ENCODE measurements at regions not wholly inside any gene's neighbourhood (a gene's known extent, or its start where the extent isn't known, plus 50 kb on each side); places are given as distances from the start of the nearest gene placed in this dataset.

DNA sequence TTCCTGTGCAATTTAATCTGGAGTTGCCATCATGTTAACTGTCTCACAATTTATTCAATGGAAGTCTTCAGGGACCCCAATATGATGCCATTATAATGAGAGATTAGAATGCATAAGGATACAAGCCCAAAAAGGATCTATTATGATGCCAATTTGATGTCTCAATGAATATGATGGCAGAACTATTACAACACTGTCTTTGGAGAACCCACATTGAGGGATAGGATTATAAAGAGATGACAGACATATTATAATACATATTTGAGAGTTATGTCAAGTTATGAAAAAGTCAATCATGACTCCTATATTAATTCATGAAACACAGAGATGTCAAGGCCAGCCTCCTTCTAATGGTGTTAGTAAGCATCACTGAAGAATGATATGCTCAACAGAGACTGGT lies 1358.4 kb downstream of the PCDH19 start:
- intact Hi-C loops (cut with micrococcal nuclease): no loop called here
- H3K4me1 ChIP-seq (ENCODE audit: control insufficient read depth in 1 of 2, insufficient read depth in 2 of 2, low read length in 2 of 2): no peaks in the 10 kb centered on the region
- DNase-seq (ENCODE audit: low read depth, low spot score) (no peak), ATAC-seq (no peak)
- no peak overlapping the region for H3K4me3 ChIP-seq (replicated peaks in 1 of 2; ENCODE audit: low read depth in 1 of 2, low read length in 2 of 2)
- no peaks in the 10 kb centered on the region for H4K20me1 ChIP-seq (ENCODE audit: insufficient read depth)
- H2AFZ ChIP-seq (ENCODE audit: low read depth, low read length, poor library complexity, severe bottlenecking): no peak overlapping the region
- BruUV-seq (replicated peaks): no TSS peak
- ChIA-PET CTCF (no interaction called here), RAD21 (ENCODE audit: low non-redundant PET in 1 of 2, low total read pairs in 2 of 2, uncharacterized antibody in 2 of 2, unreplicated experiment in 2 of 2) (no interaction called here), POLR2A (no interaction called here)
- H3K9ac ChIP-seq (ENCODE audit: low read length): no peak overlapping the region
- H3K36me3 ChIP-seq (ENCODE audit: control insufficient read depth in 1 of 2, insufficient read depth in 2 of 2, low read length in 2 of 2): no peaks in the 10 kb centered on the region
- no peaks in the 10 kb centered on the region for H3K9me3 ChIP-seq (ENCODE audit: control insufficient read depth in 1 of 2, insufficient read depth in 1 of 2, low read depth in 1 of 2, low read length in 2 of 2)
- no peaks in the 10 kb centered on the region for H3K79me2 ChIP-seq (ENCODE audit: insufficient read depth, low read length)
- TF ChIP-seq, protein P1, sequence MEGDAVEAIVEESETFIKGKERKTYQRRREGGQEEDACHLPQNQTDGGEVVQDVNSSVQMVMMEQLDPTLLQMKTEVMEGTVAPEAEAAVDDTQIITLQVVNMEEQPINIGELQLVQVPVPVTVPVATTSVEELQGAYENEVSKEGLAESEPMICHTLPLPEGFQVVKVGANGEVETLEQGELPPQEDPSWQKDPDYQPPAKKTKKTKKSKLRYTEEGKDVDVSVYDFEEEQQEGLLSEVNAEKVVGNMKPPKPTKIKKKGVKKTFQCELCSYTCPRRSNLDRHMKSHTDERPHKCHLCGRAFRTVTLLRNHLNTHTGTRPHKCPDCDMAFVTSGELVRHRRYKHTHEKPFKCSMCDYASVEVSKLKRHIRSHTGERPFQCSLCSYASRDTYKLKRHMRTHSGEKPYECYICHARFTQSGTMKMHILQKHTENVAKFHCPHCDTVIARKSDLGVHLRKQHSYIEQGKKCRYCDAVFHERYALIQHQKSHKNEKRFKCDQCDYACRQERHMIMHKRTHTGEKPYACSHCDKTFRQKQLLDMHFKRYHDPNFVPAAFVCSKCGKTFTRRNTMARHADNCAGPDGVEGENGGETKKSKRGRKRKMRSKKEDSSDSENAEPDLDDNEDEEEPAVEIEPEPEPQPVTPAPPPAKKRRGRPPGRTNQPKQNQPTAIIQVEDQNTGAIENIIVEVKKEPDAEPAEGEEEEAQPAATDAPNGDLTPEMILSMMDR (IDR thresholded peaks at IDR 0.05 in 2 of 3, conservative IDR thresholded peaks at IDR 0.05 in 1 of 3; ENCODE audit: borderline replicate concordance in 1 of 3, insufficient read depth in 1 of 3, low read depth in 2 of 3, low read length in 2 of 3): no peak
- TF ChIP-seq CEBPB (IDR thresholded peaks at IDR 0.05; ENCODE audit: low read depth) (no peak), TCF7L2 (IDR thresholded peaks at IDR 0.05; ENCODE audit: borderline replicate concordance, extremely low read depth, insufficient read depth, insufficient read length) (no peak), POLR2A (IDR thresholded peaks at IDR 0.05; ENCODE audit: borderline replicate concordance, extremely low read depth, insufficient read depth, insufficient read length) (no peak), EZH2 (IDR thresholded peaks at IDR 0.05) (no peak), ZFX (IDR thresholded peaks at IDR 0.05) (no peak), SP1 (IDR thresholded peaks at IDR 0.05; ENCODE audit: low read depth) (no peak)
- TF ChIP-seq, protein P2, sequence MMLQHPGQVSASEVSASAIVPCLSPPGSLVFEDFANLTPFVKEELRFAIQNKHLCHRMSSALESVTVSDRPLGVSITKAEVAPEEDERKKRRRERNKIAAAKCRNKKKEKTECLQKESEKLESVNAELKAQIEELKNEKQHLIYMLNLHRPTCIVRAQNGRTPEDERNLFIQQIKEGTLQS (IDR thresholded peaks at IDR 0.05): no peak
- no peak overlapping the region for H3K27ac ChIP-seq (ENCODE audit: low read depth, low read length)
- H3K4me2 ChIP-seq (ENCODE audit: low read length): no peak overlapping the region
- H3K9me2 ChIP-seq (ENCODE audit: insufficient read depth): no peaks in the 10 kb centered on the region
- no peaks in the 10 kb centered on the region for H3K27me3 ChIP-seq (ENCODE audit: insufficient read depth, low read length)

DNA sequence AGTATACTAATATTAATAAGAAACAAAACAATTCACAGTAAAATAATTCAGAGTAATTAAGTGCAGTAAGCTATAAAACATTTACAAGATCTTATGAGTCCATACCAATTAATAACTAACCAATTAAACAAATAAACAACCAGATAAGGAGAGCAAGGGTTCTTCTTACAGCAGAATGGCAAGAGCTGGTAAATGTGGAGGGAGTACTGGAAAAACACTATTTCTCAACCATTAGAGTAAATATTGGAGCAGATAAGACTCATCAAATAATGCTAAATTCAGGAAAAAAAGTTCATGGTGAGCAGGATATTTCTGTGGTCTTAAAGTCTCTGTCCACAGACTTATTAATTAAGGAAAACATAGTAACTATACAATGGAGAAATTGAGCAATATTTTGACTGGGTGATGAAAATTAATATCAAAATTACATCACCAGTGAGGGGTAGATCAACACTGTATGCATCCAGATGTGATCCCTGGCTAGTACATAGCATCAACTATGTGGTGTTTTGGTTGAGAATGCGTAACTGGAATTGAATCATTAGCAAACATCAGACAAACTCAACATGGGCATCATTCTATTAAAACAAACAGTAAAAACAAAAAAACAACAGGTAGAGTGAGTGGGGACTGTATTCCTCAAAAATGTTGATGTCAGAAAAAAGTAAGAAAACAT lies 1376.7 kb downstream of the PCDH19 start:
- no peak overlapping the region for H3K27ac ChIP-seq (ENCODE audit: low read depth, low read length)
- RAD21 ChIA-PET (ENCODE audit: low non-redundant PET in 1 of 2, low total read pairs in 2 of 2, uncharacterized antibody in 2 of 2, unreplicated experiment in 2 of 2): no interaction called here
- H3K9me2 ChIP-seq (ENCODE audit: insufficient read depth): no peaks in the 10 kb centered on the region
- H3K79me2 ChIP-seq (ENCODE audit: insufficient read depth, low read length): no peaks in the 10 kb centered on the region
- no TSS peak for BruUV-seq (replicated peaks)
- POLR2A ChIA-PET: no interaction called here
- no peak overlapping the region for H2AFZ ChIP-seq (ENCODE audit: low read depth, low read length, poor library complexity, severe bottlenecking)
- no peaks in the 10 kb centered on the region for H4K20me1 ChIP-seq (ENCODE audit: insufficient read depth)
- no peak overlapping the region for H3K4me2 ChIP-seq (ENCODE audit: low read length)
- intact Hi-C loops (cut with micrococcal nuclease): no loop called here
- no peak for DNase-seq (ENCODE audit: low read depth, low spot score)
- H3K4me1 ChIP-seq (ENCODE audit: control insufficient read depth in 1 of 2, insufficient read depth in 2 of 2, low read length in 2 of 2): no peaks in the 10 kb centered on the region
- no peaks in the 10 kb centered on the region for H3K36me3 ChIP-seq (ENCODE audit: control insufficient read depth in 1 of 2, insufficient read depth in 2 of 2, low read length in 2 of 2)
- CTCF ChIA-PET: no interaction called here
- H3K9me3 ChIP-seq (ENCODE audit: control insufficient read depth in 1 of 2, insufficient read depth in 1 of 2, low read depth in 1 of 2, low read length in 2 of 2): no peaks in the 10 kb centered on the region
- no peak overlapping the region for H3K4me3 ChIP-seq (replicated peaks in 1 of 2; ENCODE audit: low read depth in 1 of 2, low read length in 2 of 2)
- no peak overlapping the region for H3K9ac ChIP-seq (ENCODE audit: low read length)
- ATAC-seq: no peak
- H3K27me3 ChIP-seq (ENCODE audit: insufficient read depth, low read length): no peaks in the 10 kb centered on the region
- TF ChIP-seq EZH2phosphoT487 (IDR thresholded peaks at IDR 0.05; ENCODE audit: borderline replicate concordance): no peak
- no peak for TF ChIP-seq SRF (IDR thresholded peaks at IDR 0.05; ENCODE audit: low read depth)
- TF ChIP-seq ELF1 (IDR thresholded peaks at IDR 0.05; ENCODE audit: borderline replicate concordance, low read depth): no peak
- TF ChIP-seq, protein P3, sequence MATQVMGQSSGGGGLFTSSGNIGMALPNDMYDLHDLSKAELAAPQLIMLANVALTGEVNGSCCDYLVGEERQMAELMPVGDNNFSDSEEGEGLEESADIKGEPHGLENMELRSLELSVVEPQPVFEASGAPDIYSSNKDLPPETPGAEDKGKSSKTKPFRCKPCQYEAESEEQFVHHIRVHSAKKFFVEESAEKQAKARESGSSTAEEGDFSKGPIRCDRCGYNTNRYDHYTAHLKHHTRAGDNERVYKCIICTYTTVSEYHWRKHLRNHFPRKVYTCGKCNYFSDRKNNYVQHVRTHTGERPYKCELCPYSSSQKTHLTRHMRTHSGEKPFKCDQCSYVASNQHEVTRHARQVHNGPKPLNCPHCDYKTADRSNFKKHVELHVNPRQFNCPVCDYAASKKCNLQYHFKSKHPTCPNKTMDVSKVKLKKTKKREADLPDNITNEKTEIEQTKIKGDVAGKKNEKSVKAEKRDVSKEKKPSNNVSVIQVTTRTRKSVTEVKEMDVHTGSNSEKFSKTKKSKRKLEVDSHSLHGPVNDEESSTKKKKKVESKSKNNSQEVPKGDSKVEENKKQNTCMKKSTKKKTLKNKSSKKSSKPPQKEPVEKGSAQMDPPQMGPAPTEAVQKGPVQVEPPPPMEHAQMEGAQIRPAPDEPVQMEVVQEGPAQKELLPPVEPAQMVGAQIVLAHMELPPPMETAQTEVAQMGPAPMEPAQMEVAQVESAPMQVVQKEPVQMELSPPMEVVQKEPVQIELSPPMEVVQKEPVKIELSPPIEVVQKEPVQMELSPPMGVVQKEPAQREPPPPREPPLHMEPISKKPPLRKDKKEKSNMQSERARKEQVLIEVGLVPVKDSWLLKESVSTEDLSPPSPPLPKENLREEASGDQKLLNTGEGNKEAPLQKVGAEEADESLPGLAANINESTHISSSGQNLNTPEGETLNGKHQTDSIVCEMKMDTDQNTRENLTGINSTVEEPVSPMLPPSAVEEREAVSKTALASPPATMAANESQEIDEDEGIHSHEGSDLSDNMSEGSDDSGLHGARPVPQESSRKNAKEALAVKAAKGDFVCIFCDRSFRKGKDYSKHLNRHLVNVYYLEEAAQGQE (IDR thresholded peaks at IDR 0.05; ENCODE audit: low read depth): no peak
- no peak for TF ChIP-seq POLR2AphosphoS5 (IDR thresholded peaks at IDR 0.05; ENCODE audit: low read depth, low read length)
- TF ChIP-seq FOSL1 (IDR thresholded peaks at IDR 0.05; ENCODE audit: low read depth): no peak
- TF ChIP-seq EZH2 (IDR thresholded peaks at IDR 0.05): no peak
- TF ChIP-seq YY1 (IDR thresholded peaks at IDR 0.05; ENCODE audit: extremely low read depth, insufficient replicate concordance, low read depth, low read length): no peak
- TF ChIP-seq RAD21 (IDR thresholded peaks at IDR 0.05; ENCODE audit: low read depth): no peak
- no peak for TF ChIP-seq JUND (IDR thresholded peaks at IDR 0.05)
- TF ChIP-seq CBX3 (IDR thresholded peaks at IDR 0.05; ENCODE audit: low read depth): no peak
